Sigmoid colon (tissue), 4 donors: ENCODE measurements at regions not wholly inside any gene's neighbourhood (a gene's known extent, or its start where the extent isn't known, plus 50 kb on each side); places are given as distances from the start of the nearest gene placed in this dataset.

Experiments
- CTCF ChIP-seq, 4 experiments: fragments of 450-650 bp in 3 of 4; fragments of 200-600 bp in 1 of 4; IDR thresholded peaks; one replicate each; pipeline ENCODE4 v1.5.1; 2016 to 2019; ENCODE audit warnings: antibody characterized with exemption in 4 of 4, mild to moderate bottlenecking in 3 of 4, moderate library complexity in 2 of 4
- POLR2AphosphoS5 ChIP-seq, 4 donors: sonication (generic); formaldehyde crosslinking; IDR thresholded peaks; one replicate each; pipeline ENCODE4 v1.6.1; 2017; ENCODE audit warnings: antibody characterized with exemption in 4 of 4

- TF ChIP-seq POLR2AphosphoS5 (IDR thresholded peaks at IDR 0.05) (no peak), CTCF (IDR thresholded peaks at IDR 0.05) (no peak)
These were observed 164.6 kb downstream of the TFCP2L1 start for GRCh38 chr2:121120411-121120810.
